ENCODE measurements at regions not wholly inside any gene's neighbourhood (a gene's known extent, or its start where the extent isn't known, plus 50 kb on each side); places are given as distances from the start of the nearest gene placed in this dataset.

GRCh38 chr5:44914221-44914620 is 105.5 kb downstream of the MRPS30 start:
- Histone ChIP-seq H3K9me3 (ENCODE audit: control insufficient read depth in 2 of 3, insufficient read depth in 1 of 3, low read length in 3 of 3) (no peaks in the 10 kb centered on the region), H3K36me3 (ENCODE audit: control insufficient read depth in 2 of 3, insufficient read depth in 3 of 3, low read length in 3 of 3) (no peaks in the 10 kb centered on the region), H3K27ac (ENCODE audit: low read depth in 2 of 2, low read length in 2 of 2) (no peak overlapping the region), H3K4me3 (ENCODE audit: low read length in 3 of 3) (no peak overlapping the region), H3K4me1 (ENCODE audit: control insufficient read depth in 2 of 3, insufficient read depth in 2 of 3, low read depth in 1 of 3, low read length in 3 of 3) (no peaks in the 10 kb centered on the region), H3K9ac (ENCODE audit: low read length in 3 of 3) (no peak overlapping the region), H3K27me3 (ENCODE audit: control insufficient read depth, insufficient read depth, low read length) (no peaks in the 10 kb centered on the region)
- TF ChIP-seq CTCF (IDR thresholded peaks at IDR 0.05; ENCODE audit: borderline replicate concordance, extremely low read depth, insufficient read depth), result no peak
- DNase-seq (no peak), FAIRE-seq (no peak)
- intact Hi-C loops (cut with DNase I), result no loop called here

GRCh38 chr5:44919560-44919959 is 110.8 kb downstream of the MRPS30 start:
- Histone ChIP-seq H3K4me1 (ENCODE audit: control insufficient read depth in 2 of 3, insufficient read depth in 2 of 3, low read depth in 1 of 3, low read length in 3 of 3) (no peaks in the 10 kb centered on the region), H3K9ac (ENCODE audit: low read length in 3 of 3) (no peak overlapping the region), H3K4me3 (ENCODE audit: low read length in 3 of 3) (no peak overlapping the region), H3K27me3 (ENCODE audit: control insufficient read depth, insufficient read depth, low read length) (no peaks in the 10 kb centered on the region), H3K36me3 (ENCODE audit: control insufficient read depth in 2 of 3, insufficient read depth in 3 of 3, low read length in 3 of 3) (no peaks in the 10 kb centered on the region), H3K9me3 (ENCODE audit: control insufficient read depth in 2 of 3, insufficient read depth in 1 of 3, low read length in 3 of 3) (no peaks in the 10 kb centered on the region), H3K27ac (ENCODE audit: low read depth in 2 of 2, low read length in 2 of 2) (no peak overlapping the region)
- DNase-seq (no peak), FAIRE-seq (no peak)
- no peak for TF ChIP-seq CTCF (IDR thresholded peaks at IDR 0.05; ENCODE audit: borderline replicate concordance, extremely low read depth, insufficient read depth)
- intact Hi-C loops (cut with DNase I), result no loop called here

GRCh38 chr5:44927115-44927733 is 118.5 kb downstream of the MRPS30 start:
- H3K4me3 ChIP-seq (ENCODE audit: low read length in 3 of 3), result no peak overlapping the region
- no peak for TF ChIP-seq CTCF (IDR thresholded peaks at IDR 0.05; ENCODE audit: borderline replicate concordance, extremely low read depth, insufficient read depth)
- no peak overlapping the region for H3K27ac ChIP-seq (ENCODE audit: low read depth in 2 of 2, low read length in 2 of 2)
- H3K27me3 ChIP-seq (ENCODE audit: control insufficient read depth, insufficient read depth, low read length), result no peaks in the 10 kb centered on the region
- no peak overlapping the region for H3K9ac ChIP-seq (ENCODE audit: low read length in 3 of 3)
- no peak for DNase-seq
- no peak for FAIRE-seq
- no peaks in the 10 kb centered on the region for H3K36me3 ChIP-seq (ENCODE audit: control insufficient read depth in 2 of 3, insufficient read depth in 3 of 3, low read length in 3 of 3)
- H3K9me3 ChIP-seq (ENCODE audit: control insufficient read depth in 2 of 3, insufficient read depth in 1 of 3, low read length in 3 of 3), result no peaks in the 10 kb centered on the region
- no peaks in the 10 kb centered on the region for H3K4me1 ChIP-seq (ENCODE audit: control insufficient read depth in 2 of 3, insufficient read depth in 2 of 3, low read depth in 1 of 3, low read length in 3 of 3)
- intact Hi-C loops (cut with DNase I), result no loop called here

Measured in kidney (tissue), 13 donors.